ENCODE measurements at regions not wholly inside any gene's neighbourhood (a gene's known extent, or its start where the extent isn't known, plus 50 kb on each side); places are given as distances from the start of the nearest gene placed in this dataset.

GRCh38 chr6:169144356-169144755 lies 109.3 kb downstream of the THBS2 start:
- no peaks in the 10 kb centered on the region for H3K4me1 Mint-ChIP-seq
- H3K36me3 ChIP-seq (ENCODE audit: control insufficient read depth, insufficient read depth, low read length) = no peaks in the 10 kb centered on the region
- H3K4me1 ChIP-seq (ENCODE audit: control insufficient read depth, insufficient read depth, low read length) = no peaks in the 10 kb centered on the region
- H3K27ac ChIP-seq (ENCODE audit: low read depth, low read length) = no peak overlapping the region
- no peak overlapping the region for H3K4me3 ChIP-seq (ENCODE audit: low read length)
- no peak for TF ChIP-seq CTCF (conservative IDR thresholded peaks at IDR 0.05)
- H3K27me3 ChIP-seq (ENCODE audit: control insufficient read depth, insufficient read depth, low read length, poor library complexity, severe bottlenecking) = no peaks in the 10 kb centered on the region
- no peak overlapping the region for H3K4me3 Mint-ChIP-seq
- WGBS, 2 experiments (ENCODE audit: insufficient coverage in 1 of 2, insufficient read length in 1 of 2) = 95 to 100% methylated on average over 1 to 2 of the region's 2 CpGs
- no peak overlapping the region for H3K9ac ChIP-seq (ENCODE audit: extremely low read depth, low read length, poor library complexity, severe bottlenecking)
- H3K27ac Mint-ChIP-seq = no peak overlapping the region
- no peaks in the 10 kb centered on the region for H3K9me3 ChIP-seq (ENCODE audit: control insufficient read depth, low read length)
- H3K9me3 Mint-ChIP-seq = peaks cover 23% of the 10 kb centered on the region
- H3K27me3 Mint-ChIP-seq (ENCODE audit: insufficient read depth) = no peaks in the 10 kb centered on the region
- no peak for DNase-seq
- no peaks in the 10 kb centered on the region for H3K36me3 Mint-ChIP-seq (ENCODE audit: low read depth)

- H3K4me3 Mint-ChIP-seq = no peak overlapping the region
- no peak for TF ChIP-seq CTCF (conservative IDR thresholded peaks at IDR 0.05)
- 93 to 100% methylated on average over 4 to 8 of the region's 8 CpGs for WGBS, 2 experiments (ENCODE audit: insufficient coverage in 1 of 2, insufficient read length in 1 of 2)
- Histone ChIP-seq H3K36me3 (ENCODE audit: control insufficient read depth, insufficient read depth, low read length) (no peaks in the 10 kb centered on the region), H3K9ac (ENCODE audit: extremely low read depth, low read length, poor library complexity, severe bottlenecking) (no peak overlapping the region), H3K27me3 (ENCODE audit: control insufficient read depth, insufficient read depth, low read length, poor library complexity, severe bottlenecking) (no peaks in the 10 kb centered on the region), H3K4me3 (ENCODE audit: low read length) (no peak overlapping the region), H3K9me3 (ENCODE audit: control insufficient read depth, low read length) (no peaks in the 10 kb centered on the region), H3K4me1 (ENCODE audit: control insufficient read depth, insufficient read depth, low read length) (no peaks in the 10 kb centered on the region), H3K27ac (ENCODE audit: low read depth, low read length) (no peak overlapping the region)
- H3K36me3 Mint-ChIP-seq (ENCODE audit: low read depth) = no peaks in the 10 kb centered on the region
- H3K4me1 Mint-ChIP-seq = no peaks in the 10 kb centered on the region
- DNase-seq = no peak
- H3K27ac Mint-ChIP-seq = no peak overlapping the region
- H3K9me3 Mint-ChIP-seq = peaks cover 8% of the 10 kb centered on the region
- no peaks in the 10 kb centered on the region for H3K27me3 Mint-ChIP-seq (ENCODE audit: insufficient read depth)
Observed at GRCh38 chr6:169142538-169142844, 111.2 kb downstream of the THBS2 start.

- Mint-ChIP-seq H3K27ac (no peak overlapping the region), H3K4me3 (no peak overlapping the region), H3K36me3 (ENCODE audit: low read depth) (no peaks in the 10 kb centered on the region), H3K27me3 (ENCODE audit: insufficient read depth) (no peaks in the 10 kb centered on the region), H3K9me3 (peaks cover 5% of the 10 kb centered on the region), H3K4me1 (no peaks in the 10 kb centered on the region)
- no peak overlapping the region for H3K9ac ChIP-seq (ENCODE audit: extremely low read depth, low read length, poor library complexity, severe bottlenecking)
- H3K27ac ChIP-seq (ENCODE audit: low read depth, low read length) = no peak overlapping the region
- TF ChIP-seq CTCF (conservative IDR thresholded peaks at IDR 0.05) = no peak
- no peak overlapping the region for H3K4me3 ChIP-seq (ENCODE audit: low read length)
- H3K9me3 ChIP-seq (ENCODE audit: control insufficient read depth, low read length) = no peaks in the 10 kb centered on the region
- DNase-seq = no peak
- no peaks in the 10 kb centered on the region for H3K27me3 ChIP-seq (ENCODE audit: control insufficient read depth, insufficient read depth, low read length, poor library complexity, severe bottlenecking)
- no peaks in the 10 kb centered on the region for H3K4me1 ChIP-seq (ENCODE audit: control insufficient read depth, insufficient read depth, low read length)
- WGBS, 2 experiments (ENCODE audit: insufficient coverage in 1 of 2, insufficient read length in 1 of 2) = 93 to 97% methylated on average over 13 to 18 of the region's 18 CpGs
- no peaks in the 10 kb centered on the region for H3K36me3 ChIP-seq (ENCODE audit: control insufficient read depth, insufficient read depth, low read length)
Observed at GRCh38 chr6:169141671-169142537, 111.7 kb downstream of the THBS2 start.

Measured in endodermal cell (in vitro differentiated cells).